ENCODE measurements at regions not wholly inside any gene's neighbourhood (a gene's known extent, or its start where the extent isn't known, plus 50 kb on each side); places are given as distances from the start of the nearest gene placed in this dataset.

DNA sequence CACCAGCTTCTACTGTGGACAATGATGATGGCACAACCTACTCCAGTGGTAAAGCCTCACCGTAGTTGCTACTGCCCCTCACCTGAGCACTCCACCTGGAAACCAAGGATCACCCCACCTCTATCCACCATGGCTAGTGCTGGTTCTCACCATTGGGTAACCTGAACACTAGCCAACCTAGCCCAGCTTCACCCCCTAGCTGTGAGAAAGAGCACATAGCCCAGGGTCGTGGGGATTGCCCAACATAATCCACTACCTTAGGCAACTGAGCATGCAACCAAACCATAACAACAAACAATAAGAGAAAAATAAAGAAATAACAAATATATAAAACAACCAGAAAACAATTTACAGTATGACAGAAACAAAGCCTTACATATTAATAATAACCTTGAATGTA lies 560.1 kb downstream of the DIAPH3 start (continued):
- TF ChIP-seq, protein P1, sequence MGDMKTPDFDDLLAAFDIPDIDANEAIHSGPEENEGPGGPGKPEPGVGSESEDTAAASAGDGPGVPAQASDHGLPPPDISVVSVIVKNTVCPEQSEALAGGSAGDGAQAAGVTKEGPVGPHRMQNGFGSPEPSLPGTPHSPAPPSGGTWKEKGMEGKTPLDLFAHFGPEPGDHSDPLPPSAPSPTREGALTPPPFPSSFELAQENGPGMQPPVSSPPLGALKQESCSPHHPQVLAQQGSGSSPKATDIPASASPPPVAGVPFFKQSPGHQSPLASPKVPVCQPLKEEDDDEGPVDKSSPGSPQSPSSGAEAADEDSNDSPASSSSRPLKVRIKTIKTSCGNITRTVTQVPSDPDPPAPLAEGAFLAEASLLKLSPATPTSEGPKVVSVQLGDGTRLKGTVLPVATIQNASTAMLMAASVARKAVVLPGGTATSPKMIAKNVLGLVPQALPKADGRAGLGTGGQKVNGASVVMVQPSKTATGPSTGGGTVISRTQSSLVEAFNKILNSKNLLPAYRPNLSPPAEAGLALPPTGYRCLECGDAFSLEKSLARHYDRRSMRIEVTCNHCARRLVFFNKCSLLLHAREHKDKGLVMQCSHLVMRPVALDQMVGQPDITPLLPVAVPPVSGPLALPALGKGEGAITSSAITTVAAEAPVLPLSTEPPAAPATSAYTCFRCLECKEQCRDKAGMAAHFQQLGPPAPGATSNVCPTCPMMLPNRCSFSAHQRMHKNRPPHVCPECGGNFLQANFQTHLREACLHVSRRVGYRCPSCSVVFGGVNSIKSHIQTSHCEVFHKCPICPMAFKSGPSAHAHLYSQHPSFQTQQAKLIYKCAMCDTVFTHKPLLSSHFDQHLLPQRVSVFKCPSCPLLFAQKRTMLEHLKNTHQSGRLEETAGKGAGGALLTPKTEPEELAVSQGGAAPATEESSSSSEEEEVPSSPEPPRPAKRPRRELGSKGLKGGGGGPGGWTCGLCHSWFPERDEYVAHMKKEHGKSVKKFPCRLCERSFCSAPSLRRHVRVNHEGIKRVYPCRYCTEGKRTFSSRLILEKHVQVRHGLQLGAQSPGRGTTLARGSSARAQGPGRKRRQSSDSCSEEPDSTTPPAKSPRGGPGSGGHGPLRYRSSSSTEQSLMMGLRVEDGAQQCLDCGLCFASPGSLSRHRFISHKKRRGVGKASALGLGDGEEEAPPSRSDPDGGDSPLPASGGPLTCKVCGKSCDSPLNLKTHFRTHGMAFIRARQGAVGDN (IDR thresholded peaks at IDR 0.05) = no peak
- no peak for TF ChIP-seq TARDBP (IDR thresholded peaks at IDR 0.05; ENCODE audit: borderline replicate concordance)
- TF ChIP-seq MEF2A (IDR thresholded peaks at IDR 0.05; ENCODE audit: insufficient read depth, low read depth, low read length) = no peak
- no peak for TF ChIP-seq FOXM1 (IDR thresholded peaks at IDR 0.05; ENCODE audit: low read depth, low read length)

DNA sequence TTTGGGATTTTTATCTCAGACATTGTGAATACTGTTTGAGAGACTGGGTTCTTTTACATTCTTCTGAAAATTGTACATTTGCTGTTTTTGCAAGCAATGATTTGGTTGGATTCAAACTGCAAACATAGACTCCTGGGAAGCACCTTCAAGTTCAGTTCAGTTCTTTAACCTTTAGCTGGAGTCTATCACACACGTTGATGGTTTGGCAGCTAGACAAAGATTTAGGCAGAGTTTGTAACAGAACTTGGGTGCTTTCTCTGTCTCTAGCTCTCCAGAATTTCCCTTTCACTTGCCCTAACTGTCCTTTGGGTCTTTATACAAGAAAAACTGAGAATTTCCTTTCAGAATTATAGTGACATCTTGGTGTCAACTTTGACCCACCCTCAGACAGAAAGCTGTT lies 556.6 kb downstream of the DIAPH3 start:
- no TSS peak for BruUV-seq (replicated peaks)
- ChIA-PET POLR2A (no interaction called here), SMC1A (ENCODE audit: uncharacterized antibody, unreplicated experiment) (interaction anchor here (0.8 kb wide), 1 partner anchor 145 kb away, joined by 3 read pairs; no protein-coding TSS in a partner anchor), RAD21 (ENCODE audit: unreplicated experiment) (no interaction called here), CTCF (interaction anchor here (1.3 kb wide), 1 partner anchor 64 kb away, joined by 3 read pairs; no protein-coding TSS in a partner anchor)
- Histone ChIP-seq H3K36me3 (ENCODE audit: control insufficient read depth in 2 of 2, insufficient read depth in 2 of 2, low read length in 1 of 2) (no peaks in the 10 kb centered on the region), H3K27me3 (replicated peaks in 1 of 2; ENCODE audit: control insufficient read depth in 2 of 2, insufficient read depth in 2 of 2, low read length in 1 of 2) (no peaks in the 10 kb centered on the region), H4K20me1 (ENCODE audit: control insufficient read depth, insufficient read depth) (no peaks in the 10 kb centered on the region), H3K9me3 (replicated peaks; ENCODE audit: control insufficient read depth, insufficient read depth, low read length) (no peaks in the 10 kb centered on the region), H3K4me3 (no peak overlapping the region), H3K27ac (ENCODE audit: control insufficient read depth, insufficient read depth) (no peak overlapping the region), H3K79me2 (ENCODE audit: control insufficient read depth, insufficient read depth, low read length) (no peaks in the 10 kb centered on the region), H2AFZ (ENCODE audit: control insufficient read depth, low read depth, low read length) (no peak overlapping the region), H3K9ac (ENCODE audit: control insufficient read depth, insufficient read depth, low read length) (no peak overlapping the region), H3K4me1 (ENCODE audit: control insufficient read depth, insufficient read depth, low read length) (no peaks in the 10 kb centered on the region), H3K4me2 (ENCODE audit: control insufficient read depth, insufficient read depth) (no peak overlapping the region)
- 0% methylated on average over 1 of the region's 1 CpG for WGBS (ENCODE audit: insufficient coverage, insufficient replicate concordance, low lambda C conversion rate, missing lambda C conversion rate)
- in situ Hi-C loops (cut with MboI) = no loop called here
- ATAC-seq = no peak
- intact Hi-C loops (cut with micrococcal nuclease; ENCODE audit: unreplicated experiment) = no loop called here
- no peak for FAIRE-seq
- no peak for DNase-seq (ENCODE audit: low read depth, low spot score)
- TF ChIP-seq MAX (IDR thresholded peaks at IDR 0.05; ENCODE audit: low read depth, low read length) = no peak
